ENCODE measurements at regions not wholly inside any gene's neighbourhood (a gene's known extent, or its start where the extent isn't known, plus 50 kb on each side); places are given as distances from the start of the nearest gene placed in this dataset.

GRCh38 chr21:20721151-20721550 lies 277.1 kb upstream of the NCAM2 start:
- WGBS, 2 donors, result 80% methylated on average over 6 of the region's 6 CpGs

GRCh38 chr21:20728691-20729090 lies 269.5 kb upstream of the NCAM2 start:
- 83 to 85% methylated on average over 6 of the region's 6 CpGs for WGBS, 2 donors
- Histone ChIP-seq H3K27ac (no peak overlapping the region), H3K4me3 (no peak overlapping the region), H3K27me3 (no peaks in the 10 kb centered on the region), H3K4me1 (no peaks in the 10 kb centered on the region), H3K36me3 (no peaks in the 10 kb centered on the region), H3K9me3 (no peaks in the 10 kb centered on the region)
- TF ChIP-seq EP300 (IDR thresholded peaks at IDR 0.05), result no peak
- no peak for TF ChIP-seq POLR2AphosphoS5 (IDR thresholded peaks at IDR 0.05)
- no peak for TF ChIP-seq CTCF (IDR thresholded peaks at IDR 0.05)
- TF ChIP-seq POLR2A (IDR thresholded peaks at IDR 0.05), result no peak
- no peak for ATAC-seq (ENCODE audit: low FRiP score in 2 of 2)
- DNase-seq, result no peak

More at GRCh38 chr21:20721151-20721550, 277.1 kb upstream of the NCAM2 start:
- Histone ChIP-seq H3K27ac (no peak overlapping the region), H3K27me3 (no peaks in the 10 kb centered on the region), H3K4me1 (no peaks in the 10 kb centered on the region), H3K4me3 (no peak overlapping the region), H3K36me3 (no peaks in the 10 kb centered on the region), H3K9me3 (no peaks in the 10 kb centered on the region)
- no peak for TF ChIP-seq POLR2AphosphoS5 (IDR thresholded peaks at IDR 0.05)
- TF ChIP-seq POLR2A (IDR thresholded peaks at IDR 0.05), result no peak
- no peak for TF ChIP-seq EP300 (IDR thresholded peaks at IDR 0.05)
- TF ChIP-seq CTCF (IDR thresholded peaks at IDR 0.05), result no peak
- ATAC-seq (ENCODE audit: low FRiP score in 2 of 2) (no peak), DNase-seq (no peak)

GRCh38 chr21:20729376-20729775 lies 268.8 kb upstream of the NCAM2 start:
- ATAC-seq (ENCODE audit: low FRiP score in 2 of 2) (no peak), DNase-seq (no peak)
- Histone ChIP-seq H3K4me3 (no peak overlapping the region), H3K36me3 (no peaks in the 10 kb centered on the region), H3K4me1 (no peaks in the 10 kb centered on the region), H3K27me3 (no peaks in the 10 kb centered on the region), H3K9me3 (no peaks in the 10 kb centered on the region), H3K27ac (no peak overlapping the region)
- WGBS, 2 donors, result 90 to 92% methylated on average over 2 of the region's 2 CpGs
- TF ChIP-seq EP300 (IDR thresholded peaks at IDR 0.05) (no peak), POLR2A (IDR thresholded peaks at IDR 0.05) (no peak), POLR2AphosphoS5 (IDR thresholded peaks at IDR 0.05) (no peak), CTCF (IDR thresholded peaks at IDR 0.05) (no peak)

- no peaks in the 10 kb centered on the region for H3K27me3 ChIP-seq
- H3K4me3 ChIP-seq, result no peak overlapping the region
- H3K36me3 ChIP-seq, result no peaks in the 10 kb centered on the region
- DNase-seq (no peak), ATAC-seq (ENCODE audit: low FRiP score in 2 of 2) (no peak)
- no peaks in the 10 kb centered on the region for H3K4me1 ChIP-seq
- TF ChIP-seq EP300 (IDR thresholded peaks at IDR 0.05) (no peak), CTCF (IDR thresholded peaks at IDR 0.05) (no peak), POLR2AphosphoS5 (IDR thresholded peaks at IDR 0.05) (no peak), POLR2A (IDR thresholded peaks at IDR 0.05) (no peak)
- WGBS, 2 donors, result 68 to 74% methylated on average over 6 of the region's 6 CpGs
- H3K27ac ChIP-seq, result no peak overlapping the region
- H3K9me3 ChIP-seq, result no peaks in the 10 kb centered on the region
Measured at GRCh38 chr21:20730441-20730840, 267.8 kb upstream of the NCAM2 start.

GRCh38 chr21:20735257-20735656 lies 263.0 kb upstream of the NCAM2 start:
- Histone ChIP-seq H3K27me3 (no peaks in the 10 kb centered on the region), H3K36me3 (no peaks in the 10 kb centered on the region), H3K9me3 (no peaks in the 10 kb centered on the region), H3K4me1 (no peaks in the 10 kb centered on the region), H3K4me3 (no peak overlapping the region), H3K27ac (no peak overlapping the region)
- DNase-seq (no peak), ATAC-seq (ENCODE audit: low FRiP score in 2 of 2) (no peak)
- no peak for TF ChIP-seq POLR2A (IDR thresholded peaks at IDR 0.05)
- TF ChIP-seq CTCF (IDR thresholded peaks at IDR 0.05), result no peak
- no peak for TF ChIP-seq EP300 (IDR thresholded peaks at IDR 0.05)
- no peak for TF ChIP-seq POLR2AphosphoS5 (IDR thresholded peaks at IDR 0.05)
- 73 to 83% methylated on average over 1 of the region's 1 CpG for WGBS, 2 donors
